Lung (tissue), 11 donors: ENCODE measurements at regions not wholly inside any gene's neighbourhood (a gene's known extent, or its start where the extent isn't known, plus 50 kb on each side); places are given as distances from the start of the nearest gene placed in this dataset.

Source experiments
- ATAC-seq: fragments of 200-7000 bp; cut with Tn5 transposase; one replicate; pipeline ENCODE4 v1.9.1; 2020; ENCODE audit warnings: moderate number of reproducible peaks; ENCODE audit not compliant: insufficient read depth, low FRiP score
- DNase-seq, 3 donors: peaks; one replicate each; pipeline ENCODE4 v3.0.0-alpha.2; 2013 to 2017
- H3K27ac ChIP-seq, 2 donors: one replicate each; pipeline ENCODE4 v1.5.1; 2013; ENCODE audit warnings: mild to moderate bottlenecking in 2 of 2, moderate library complexity in 2 of 2, control low read depth in 1 of 2, inconsistent platforms in 1 of 2, low read depth in 1 of 2, low read length in 1 of 2
- H3K27me3 ChIP-seq, 3 donors: one replicate each; pipeline ENCODE4 v1.5.1; 2013; ENCODE audit warnings: low read length in 2 of 3; ENCODE audit not compliant: control insufficient read depth in 3 of 3, insufficient read depth in 3 of 3
- H3K36me3 ChIP-seq, 4 donors: one replicate each; pipeline ENCODE4 v1.5.1; 2013; ENCODE audit warnings: low read length in 4 of 4, mild to moderate bottlenecking in 1 of 4, moderate library complexity in 1 of 4; ENCODE audit not compliant: control insufficient read depth in 4 of 4, insufficient read depth in 4 of 4
- H3K4me1 ChIP-seq, 5 donors: one replicate each; pipeline ENCODE4 v1.5.1; 2013; ENCODE audit warnings: low read length in 5 of 5, mild to moderate bottlenecking in 2 of 5, moderate library complexity in 1 of 5; ENCODE audit not compliant: control insufficient read depth in 5 of 5, insufficient read depth in 5 of 5
- H3K4me3 ChIP-seq: one replicate; pipeline ENCODE4 v1.5.1; 2013; ENCODE audit warnings: mild to moderate bottlenecking, control low read depth, moderate library complexity
- H3K9ac ChIP-seq, 2 donors: one replicate each; pipeline ENCODE4 v1.5.1; 2013; ENCODE audit warnings: low read length in 2 of 2, control low read depth in 1 of 2; ENCODE audit not compliant: insufficient read depth in 1 of 2
- H3K9me3 ChIP-seq, 4 donors: one replicate each; pipeline ENCODE4 v1.5.1; 2013; ENCODE audit warnings: low read length in 3 of 4, mild to moderate bottlenecking in 1 of 4, moderate library complexity in 1 of 4; ENCODE audit not compliant: control insufficient read depth in 4 of 4, insufficient read depth in 3 of 4
- CTCF ChIP-seq: IDR thresholded peaks from 2 replicates; pipeline ENCODE4 v1.5.1; 2012; ENCODE audit warnings: mild to moderate bottlenecking; ENCODE audit errors: control extremely low read depth, extremely low read depth
- WGBS, 2 donors: extraction: QIAGEN DNeasy Blood & Tissue Kit; methylation state at CpG; one replicate each; pipeline ENCODE4 v1.1.7; 2013; 5-methylcytosine and 5-hydroxymethylcytosine counted together
- donor health status: control.
- donor health status: control.
- donor health status: Bipolar disorder and iron deficiency.
- donor health status: healthy.
- donor health status: DM: yes; HTN: yes; CAD: no.

GRCh38 chr4:53920883-53921282 is 143.5 kb downstream of the CHIC2 start:
- Histone ChIP-seq H3K4me3 (no peak overlapping the region), H3K36me3 (no peaks in the 10 kb centered on the region), H3K4me1 (peaks cover 0 to 4% (median 0%) of the 10 kb centered on the region in 5 donors), H3K27me3 (peaks cover 0 to 5% (median 0%) of the 10 kb centered on the region in 3 donors), H3K27ac (no peak overlapping the region), H3K9me3 (peaks cover 0 to 1% (median 0%) of the 10 kb centered on the region in 4 donors), H3K9ac (no peak overlapping the region)
- ATAC-seq (no peak), DNase-seq (no peak)
- no peak for TF ChIP-seq CTCF
- WGBS, 2 donors = 81 to 84% methylated on average over 4 of the region's 4 CpGs

DNA sequence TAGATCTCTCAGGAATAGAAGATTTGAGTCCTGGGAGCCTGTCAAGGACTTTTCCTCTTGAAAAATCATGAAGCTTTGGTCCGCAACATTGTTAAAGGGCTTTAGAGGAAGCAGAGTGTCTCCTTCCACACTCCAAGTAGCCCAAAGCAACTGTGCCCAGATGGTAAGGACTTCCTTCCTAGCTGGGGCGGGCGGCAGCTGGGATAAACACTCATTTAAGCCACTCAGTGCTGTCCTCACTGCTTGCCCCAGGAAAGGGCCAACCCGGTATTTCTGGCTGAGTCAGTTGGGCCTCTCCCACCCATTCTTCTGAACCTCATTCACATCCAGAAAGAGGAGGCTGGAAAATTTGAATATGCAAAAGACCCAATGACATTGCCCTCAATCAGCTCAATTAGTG is 144.3 kb downstream of the CHIC2 start:
- H3K27ac ChIP-seq = peak overlapping the region in 1 of 2 donors; percentile 6
- peak; percentile 47 for ATAC-seq
- peaks cover 0 to 4% (median 0%) of the 10 kb centered on the region in 5 donors for H3K4me1 ChIP-seq
- DNase-seq = no peak
- peaks cover 0 to 9% (median 0%) of the 10 kb centered on the region in 3 donors for H3K27me3 ChIP-seq
- no peak overlapping the region for H3K4me3 ChIP-seq
- no peak for TF ChIP-seq CTCF
- 8 to 24% methylated on average over 4 of the region's 4 CpGs for WGBS, 2 donors
- H3K36me3 ChIP-seq = no peaks in the 10 kb centered on the region
- H3K9ac ChIP-seq = no peak overlapping the region
- H3K9me3 ChIP-seq = peaks cover 0 to 5% (median 0%) of the 10 kb centered on the region in 4 donors

- Histone ChIP-seq H3K4me3 (no peak overlapping the region), H3K9me3 (peaks cover 0 to 5% (median 0%) of the 10 kb centered on the region in 4 donors), H3K27me3 (peaks cover 0 to 9% (median 0%) of the 10 kb centered on the region in 3 donors), H3K4me1 (peaks cover 0 to 4% (median 0%) of the 10 kb centered on the region in 5 donors), H3K27ac (no peak overlapping the region), H3K9ac (no peak overlapping the region), H3K36me3 (no peaks in the 10 kb centered on the region)
- ATAC-seq (no peak), DNase-seq (no peak)
- TF ChIP-seq CTCF = no peak
- WGBS, 2 donors = 29 to 48% methylated on average over 2 of the region's 2 CpGs
Measured at GRCh38 chr4:53919535-53919934, 144.9 kb downstream of the CHIC2 start.

GRCh38 chr4:53917729-53918128 is 146.7 kb downstream of the CHIC2 start:
- H3K36me3 ChIP-seq = no peaks in the 10 kb centered on the region
- no peak for TF ChIP-seq CTCF
- DNase-seq (no peak), ATAC-seq (no peak)
- peaks cover 0 to 9% (median 0%) of the 10 kb centered on the region in 3 donors for H3K27me3 ChIP-seq
- no peak overlapping the region for H3K27ac ChIP-seq
- H3K9ac ChIP-seq = no peak overlapping the region
- peaks cover 0 to 4% (median 0%) of the 10 kb centered on the region in 5 donors for H3K4me1 ChIP-seq
- peaks cover 0 to 5% (median 0%) of the 10 kb centered on the region in 4 donors for H3K9me3 ChIP-seq
- WGBS, 2 donors = 32 to 41% methylated on average over 2 of the region's 2 CpGs
- H3K4me3 ChIP-seq = no peak overlapping the region
